ENCODE measurements at regions not wholly inside any gene's neighbourhood (a gene's known extent, or its start where the extent isn't known, plus 50 kb on each side); places are given as distances from the start of the nearest gene placed in this dataset.

GRCh38 chr5:103895738-103896137, 333.1 kb upstream of the NUDT12 start:
- H4K20me1 ChIP-seq (ENCODE audit: insufficient read depth, low read length), result no peaks in the 10 kb centered on the region
- no peaks in the 10 kb centered on the region for H3K79me2 ChIP-seq (ENCODE audit: insufficient read depth, low read depth, low read length)
- TF ChIP-seq EZH2phosphoT487 (IDR thresholded peaks at IDR 0.05; ENCODE audit: borderline replicate concordance, low read depth, low read length), result no peak
- TF ChIP-seq, protein P1, sequence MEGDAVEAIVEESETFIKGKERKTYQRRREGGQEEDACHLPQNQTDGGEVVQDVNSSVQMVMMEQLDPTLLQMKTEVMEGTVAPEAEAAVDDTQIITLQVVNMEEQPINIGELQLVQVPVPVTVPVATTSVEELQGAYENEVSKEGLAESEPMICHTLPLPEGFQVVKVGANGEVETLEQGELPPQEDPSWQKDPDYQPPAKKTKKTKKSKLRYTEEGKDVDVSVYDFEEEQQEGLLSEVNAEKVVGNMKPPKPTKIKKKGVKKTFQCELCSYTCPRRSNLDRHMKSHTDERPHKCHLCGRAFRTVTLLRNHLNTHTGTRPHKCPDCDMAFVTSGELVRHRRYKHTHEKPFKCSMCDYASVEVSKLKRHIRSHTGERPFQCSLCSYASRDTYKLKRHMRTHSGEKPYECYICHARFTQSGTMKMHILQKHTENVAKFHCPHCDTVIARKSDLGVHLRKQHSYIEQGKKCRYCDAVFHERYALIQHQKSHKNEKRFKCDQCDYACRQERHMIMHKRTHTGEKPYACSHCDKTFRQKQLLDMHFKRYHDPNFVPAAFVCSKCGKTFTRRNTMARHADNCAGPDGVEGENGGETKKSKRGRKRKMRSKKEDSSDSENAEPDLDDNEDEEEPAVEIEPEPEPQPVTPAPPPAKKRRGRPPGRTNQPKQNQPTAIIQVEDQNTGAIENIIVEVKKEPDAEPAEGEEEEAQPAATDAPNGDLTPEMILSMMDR (conservative IDR thresholded peaks at IDR 0.05; ENCODE audit: low read length), result no peak
- POLR2A ChIA-PET, result no interaction called here
- no peak for DNase-seq (ENCODE audit: low spot score)
- H3K9me2 ChIP-seq (ENCODE audit: insufficient read depth, low read length), result no peaks in the 10 kb centered on the region
- no peaks in the 10 kb centered on the region for H3K4me1 ChIP-seq (ENCODE audit: insufficient read depth, low read length, poor library complexity, severe bottlenecking)
- H3K4me3 ChIP-seq (ENCODE audit: low read depth, low read length, poor library complexity, severe bottlenecking), result no peak overlapping the region
- no peak overlapping the region for H3K4me2 ChIP-seq (ENCODE audit: low read length)
- no peaks in the 10 kb centered on the region for H3K36me3 ChIP-seq (ENCODE audit: insufficient read depth, low read length)
- intact Hi-C loops (cut with micrococcal nuclease; ENCODE audit: unreplicated experiment), result no loop called here
- no peak overlapping the region for H2AFZ ChIP-seq (ENCODE audit: low read length)
- no TSS peak for BruUV-seq (replicated peaks)
- no peaks in the 10 kb centered on the region for H3K9me3 ChIP-seq (ENCODE audit: low read length)
- CTCF ChIA-PET (ENCODE audit: unreplicated experiment), result no interaction called here
- H3K27ac ChIP-seq (ENCODE audit: low read depth, low read length, poor library complexity, severe bottlenecking), result no peak overlapping the region

DNA sequence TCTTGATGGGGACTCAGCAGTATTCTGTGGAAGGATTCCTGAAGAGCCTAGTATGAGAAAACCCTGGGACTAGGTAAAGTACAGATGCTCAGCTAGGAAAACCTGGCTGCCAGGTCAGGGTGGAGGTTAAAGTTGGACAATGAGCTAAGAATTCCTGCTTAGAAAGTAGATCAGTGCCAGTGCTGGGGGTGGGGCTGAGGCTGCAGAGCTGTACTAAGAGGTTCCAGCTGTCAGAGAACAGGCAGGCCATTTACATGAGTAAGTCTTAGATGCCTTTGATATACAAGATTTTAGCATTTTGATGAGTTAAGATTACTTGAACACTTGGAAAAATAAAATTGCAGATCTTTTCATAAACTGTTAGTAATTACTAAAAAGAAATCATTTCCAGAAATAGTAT, 332.3 kb upstream of the NUDT12 start:
- intact Hi-C loops (cut with micrococcal nuclease; ENCODE audit: unreplicated experiment), result no loop called here
- Histone ChIP-seq H3K27ac (ENCODE audit: low read depth, low read length, poor library complexity, severe bottlenecking) (no peak overlapping the region), H3K36me3 (ENCODE audit: insufficient read depth, low read length) (no peaks in the 10 kb centered on the region), H2AFZ (ENCODE audit: low read length) (no peak overlapping the region), H3K79me2 (ENCODE audit: insufficient read depth, low read depth, low read length) (no peaks in the 10 kb centered on the region), H3K4me1 (ENCODE audit: insufficient read depth, low read length, poor library complexity, severe bottlenecking) (no peaks in the 10 kb centered on the region), H3K9me2 (ENCODE audit: insufficient read depth, low read length) (no peaks in the 10 kb centered on the region), H3K9me3 (ENCODE audit: low read length) (no peaks in the 10 kb centered on the region), H3K4me2 (ENCODE audit: low read length) (no peak overlapping the region), H3K4me3 (ENCODE audit: low read depth, low read length, poor library complexity, severe bottlenecking) (no peak overlapping the region), H4K20me1 (ENCODE audit: insufficient read depth, low read length) (no peaks in the 10 kb centered on the region)
- no peak for TF ChIP-seq EZH2phosphoT487 (IDR thresholded peaks at IDR 0.05; ENCODE audit: borderline replicate concordance, low read depth, low read length)
- TF ChIP-seq, protein P1 (conservative IDR thresholded peaks at IDR 0.05; ENCODE audit: low read length), result no peak
- ChIA-PET CTCF (ENCODE audit: unreplicated experiment) (no interaction called here), POLR2A (no interaction called here)
- no peak for DNase-seq (ENCODE audit: low spot score)
- BruUV-seq (replicated peaks), result no TSS peak

DNA sequence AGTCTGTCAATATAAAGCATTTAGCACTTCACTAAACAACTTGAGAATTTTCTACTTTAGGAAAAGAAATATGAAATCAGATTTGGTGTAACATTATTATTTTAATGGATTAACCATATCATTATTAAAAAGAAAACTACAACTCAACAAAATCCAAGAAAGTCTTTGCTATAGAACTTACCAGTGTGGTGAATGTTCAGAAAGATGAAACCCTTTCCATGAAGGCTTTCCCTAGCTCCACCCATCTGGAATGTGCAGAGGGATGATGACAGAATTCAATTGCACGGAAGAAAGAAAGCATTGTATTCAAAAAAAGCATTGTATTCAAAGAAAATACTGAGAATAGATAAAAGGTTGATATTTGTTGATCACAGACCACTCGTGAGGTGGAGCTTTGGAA, 328.6 kb upstream of the NUDT12 start:
- H3K4me3 ChIP-seq (ENCODE audit: low read depth, low read length, poor library complexity, severe bottlenecking), result no peak overlapping the region
- H3K4me1 ChIP-seq (ENCODE audit: insufficient read depth, low read length, poor library complexity, severe bottlenecking), result no peaks in the 10 kb centered on the region
- H3K9me3 ChIP-seq (ENCODE audit: low read length), result no peaks in the 10 kb centered on the region
- TF ChIP-seq, protein P1 (conservative IDR thresholded peaks at IDR 0.05; ENCODE audit: low read length), result no peak
- TF ChIP-seq EZH2phosphoT487 (IDR thresholded peaks at IDR 0.05; ENCODE audit: borderline replicate concordance, low read depth, low read length), result no peak
- no peak overlapping the region for H3K27ac ChIP-seq (ENCODE audit: low read depth, low read length, poor library complexity, severe bottlenecking)
- H3K36me3 ChIP-seq (ENCODE audit: insufficient read depth, low read length), result no peaks in the 10 kb centered on the region
- POLR2A ChIA-PET, result interaction anchor here (0.9 kb wide), 1 partner anchor 195 kb away, joined by 3 read pairs; no protein-coding TSS in a partner anchor
- no TSS peak for BruUV-seq (replicated peaks)
- H4K20me1 ChIP-seq (ENCODE audit: insufficient read depth, low read length), result no peaks in the 10 kb centered on the region
- no peak for DNase-seq (ENCODE audit: low spot score)
- H2AFZ ChIP-seq (ENCODE audit: low read length), result no peak overlapping the region
- no peaks in the 10 kb centered on the region for H3K79me2 ChIP-seq (ENCODE audit: insufficient read depth, low read depth, low read length)
- no peak overlapping the region for H3K4me2 ChIP-seq (ENCODE audit: low read length)
- CTCF ChIA-PET (ENCODE audit: unreplicated experiment), result no interaction called here
- no peaks in the 10 kb centered on the region for H3K9me2 ChIP-seq (ENCODE audit: insufficient read depth, low read length)
- intact Hi-C loops (cut with micrococcal nuclease; ENCODE audit: unreplicated experiment), result no loop called here
